ENCODE measurements at regions not wholly inside any gene's neighbourhood (a gene's known extent, or its start where the extent isn't known, plus 50 kb on each side); places are given as distances from the start of the nearest gene placed in this dataset.
"Not testable (repeated sequence)": the region's sequence is repeated elsewhere in the genome, so short reads cannot be mapped to it uniquely, and the experiment has no call there.

DNA sequence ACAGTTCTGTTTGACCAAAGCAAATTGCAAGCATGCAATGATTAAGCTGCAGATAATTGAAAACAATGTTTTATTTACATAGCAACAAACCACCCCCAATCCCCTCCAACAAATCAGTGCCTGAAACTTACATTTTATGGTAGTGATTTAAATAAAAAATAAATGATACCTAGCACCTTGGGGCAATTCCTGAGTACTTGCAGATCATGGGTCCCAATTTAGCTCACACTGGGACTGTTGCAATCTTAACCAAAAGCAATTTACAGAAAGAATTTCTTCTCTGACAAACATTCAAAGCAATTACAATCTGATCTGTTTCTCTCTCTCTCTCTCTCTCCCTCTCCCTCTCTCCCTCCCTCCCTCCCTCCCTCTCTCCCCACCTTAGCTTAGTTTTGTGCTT is 345.7 kb upstream of the PCSK5 start:
- Histone ChIP-seq H3K27ac (no peak overlapping the region), H3K27me3 (no peaks in the 10 kb centered on the region), H3K4me3 (no peak overlapping the region), H3K4me1 (no peaks in the 10 kb centered on the region), H3K9me3 (no peaks in the 10 kb centered on the region), H3K36me3 (ENCODE audit: low read depth, missing control alignments) (no peaks in the 10 kb centered on the region)
- intact Hi-C loops (cut with DNase I; ENCODE audit: low total_unique reads), result no loop called here
- no peak for DNase-seq
- TF ChIP-seq CTCF (IDR thresholded peaks at IDR 0.05) (no peak), POLR2A (IDR thresholded peaks at IDR 0.05) (no peak)

GRCh38 chr9:75545287-75545686 is 345.2 kb upstream of the PCSK5 start:
- TF ChIP-seq POLR2A (IDR thresholded peaks at IDR 0.05) (no peak), CTCF (IDR thresholded peaks at IDR 0.05) (no peak)
- 75 to 81% methylated on average over 3 of the region's 3 CpGs for WGBS, 2 donors
- no peak overlapping the region for H3K27ac ChIP-seq

GRCh38 chr9:75548871-75549270 is 341.6 kb upstream of the PCSK5 start:
- no peaks in the 10 kb centered on the region for H3K27me3 ChIP-seq
- DNase-seq, result no peak
- intact Hi-C loops (cut with DNase I; ENCODE audit: low total_unique reads), result no loop called here
- no peaks in the 10 kb centered on the region for H3K36me3 ChIP-seq (ENCODE audit: low read depth, missing control alignments)
- WGBS, 2 donors, result 80 to 95% methylated on average over 2 of the region's 2 CpGs
- H3K27ac ChIP-seq, result no peak overlapping the region
- H3K4me3 ChIP-seq, result no peak overlapping the region
- no peaks in the 10 kb centered on the region for H3K9me3 ChIP-seq
- TF ChIP-seq POLR2A (IDR thresholded peaks at IDR 0.05) (no peak), CTCF (IDR thresholded peaks at IDR 0.05) (no peak)
- H3K4me1 ChIP-seq, result no peaks in the 10 kb centered on the region

More at GRCh38 chr9:75545287-75545686, 345.2 kb upstream of the PCSK5 start:
- no peak overlapping the region for H3K4me3 ChIP-seq
- no peaks in the 10 kb centered on the region for H3K9me3 ChIP-seq
- DNase-seq, result no peak
- no peaks in the 10 kb centered on the region for H3K27me3 ChIP-seq
- no peaks in the 10 kb centered on the region for H3K4me1 ChIP-seq
- intact Hi-C loops (cut with DNase I; ENCODE audit: low total_unique reads), result no loop called here
- no peaks in the 10 kb centered on the region for H3K36me3 ChIP-seq (ENCODE audit: low read depth, missing control alignments)

- H3K27me3 ChIP-seq, result no peaks in the 10 kb centered on the region
- TF ChIP-seq POLR2A (IDR thresholded peaks at IDR 0.05) (no peak), CTCF (IDR thresholded peaks at IDR 0.05) (no peak)
- no peaks in the 10 kb centered on the region for H3K36me3 ChIP-seq (ENCODE audit: low read depth, missing control alignments)
- no peak overlapping the region for H3K27ac ChIP-seq
- H3K4me1 ChIP-seq, result no peaks in the 10 kb centered on the region
- no peak for DNase-seq
- intact Hi-C loops (cut with DNase I; ENCODE audit: low total_unique reads), result no loop called here
- no peaks in the 10 kb centered on the region for H3K9me3 ChIP-seq
- no peak overlapping the region for H3K4me3 ChIP-seq
- WGBS, 2 donors, result 69 to 76% methylated on average over 1 of the region's 1 CpG
These were observed 338.6 kb upstream of the PCSK5 start for GRCh38 chr9:75551861-75552260.

DNA sequence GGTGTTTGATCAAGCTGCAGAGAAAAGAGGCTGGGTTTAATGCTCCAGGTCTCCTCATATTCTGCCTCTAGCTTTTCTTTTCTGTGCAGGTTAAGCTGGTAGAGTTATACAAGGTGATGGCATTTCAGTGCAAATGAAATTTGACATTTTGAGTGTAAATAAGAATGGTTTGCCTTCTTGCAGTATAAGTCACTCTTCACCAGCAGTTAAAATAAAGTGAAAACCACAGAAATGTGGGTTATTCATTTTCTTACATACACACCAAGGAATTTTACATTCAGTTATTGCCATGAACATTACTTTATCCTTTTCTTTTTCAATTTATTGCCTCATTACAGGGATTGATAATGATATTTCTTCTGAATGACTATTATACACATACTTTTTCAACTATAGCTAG is 337.5 kb upstream of the PCSK5 start:
- H3K4me3 ChIP-seq, result no peak overlapping the region
- no peaks in the 10 kb centered on the region for H3K9me3 ChIP-seq
- no peak for TF ChIP-seq POLR2A (IDR thresholded peaks at IDR 0.05)
- TF ChIP-seq CTCF (IDR thresholded peaks at IDR 0.05), result no peak
- DNase-seq, result no peak
- H3K27me3 ChIP-seq, result no peaks in the 10 kb centered on the region
- H3K27ac ChIP-seq, result no peak overlapping the region
- no peaks in the 10 kb centered on the region for H3K36me3 ChIP-seq (ENCODE audit: low read depth, missing control alignments)
- no peaks in the 10 kb centered on the region for H3K4me1 ChIP-seq
- intact Hi-C loops (cut with DNase I; ENCODE audit: low total_unique reads), result no loop called here

DNA sequence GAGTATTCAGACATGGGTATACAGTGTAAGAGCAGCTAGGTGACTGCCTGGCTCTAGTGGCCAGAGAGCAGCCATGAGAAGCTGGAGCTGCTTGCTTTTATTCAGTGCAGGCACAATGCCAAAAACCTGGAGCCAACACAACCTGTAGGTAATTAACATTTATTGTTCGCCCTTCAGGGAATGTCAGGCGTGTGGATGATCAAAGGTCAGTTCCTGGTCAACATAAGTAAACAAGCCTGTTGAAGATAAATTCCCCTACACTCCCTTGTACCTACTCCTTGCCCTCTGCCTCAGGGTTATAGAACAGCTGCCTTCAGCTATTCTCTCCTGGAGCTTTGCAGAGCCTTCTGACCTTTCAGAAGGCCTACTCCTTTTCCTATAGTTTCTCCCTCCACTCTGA is 323.7 kb upstream of the PCSK5 start:
- WGBS, 2 donors, result 71 to 89% methylated on average over 2 of the region's 2 CpGs
- H3K4me3 ChIP-seq; H3K27ac ChIP-seq; intact Hi-C loops (cut with DNase I; ENCODE audit: low total_unique reads); DNase-seq; H3K9me3 ChIP-seq; H3K36me3 ChIP-seq (ENCODE audit: low read depth, missing control alignments); H3K4me1 ChIP-seq; H3K27me3 ChIP-seq: not testable (repeated sequence)

Data from testis (tissue), 2 donors.